Ovary (tissue), 7 donors: ENCODE measurements at regions not wholly inside any gene's neighbourhood (a gene's known extent, or its start where the extent isn't known, plus 50 kb on each side); places are given as distances from the start of the nearest gene placed in this dataset.
A peak's percentile ranks its signal among the peaks of the same experiment; 100 is the strongest.
"Not testable (repeated sequence)": the region's sequence is repeated elsewhere in the genome, so short reads cannot be mapped to it uniquely, and the experiment has no call there.

Experiments
- DNase-seq, 5 donors: peaks; one replicate each; pipeline ENCODE4 v3.0.0-alpha.2; 2019 to 2020
- H3K27ac ChIP-seq, 2 donors: fragments of 200-600 bp; one replicate each; pipeline versions ENCODE4 v1.5.1 to v1.8.0; 2019 to 2022
- H3K27me3 ChIP-seq: fragments of 200-600 bp; one replicate; pipeline ENCODE4 v1.8.0; 2022
- H3K36me3 ChIP-seq: fragments of 200-600 bp; sonication (generic); one replicate; pipeline ENCODE4 v1.5.1; 2019
- H3K4me1 ChIP-seq: one replicate; pipeline ENCODE4 v1.8.1; 2013; ENCODE audit warnings: mild to moderate bottlenecking, moderate library complexity; ENCODE audit not compliant: insufficient read depth
- H3K4me3 ChIP-seq: fragments of 200-600 bp; sonication (generic); one replicate; pipeline ENCODE4 v1.5.1; 2017
- H3K9me3 ChIP-seq, 2 donors: fragments of 200-600 bp in 1 of 2; sonication (generic) in 1 of 2; one replicate each; pipeline versions ENCODE4 v1.5.1 to v1.8.1; 2013 to 2019; ENCODE audit warnings: mild to moderate bottlenecking in 1 of 2, moderate library complexity in 1 of 2
- WGBS, 3 donors: extraction: QIAGEN DNeasy Blood & Tissue Kit in 1 of 3; methylation state at CpG; one replicate each; pipeline versions ENCODE4 v1.1.5 to v1.1.7; 2013 to 2017; 5-methylcytosine and 5-hydroxymethylcytosine counted together
- intact Hi-C, 4 donors: fragments of 100-400 bp; cut with DNase I; formaldehyde crosslinking; loops; one replicate each; pipeline versions ENCODE4 v1.11.0 to v1.15.1; 2022 to 2023
- donor health status: DM: no; HTN: no; CAD: no; lungs with moderate emphysema.
- donor health status: DM: no; HTN: no; CAD: no.
- donor health status: Bipolar disorder and iron deficiency.
- donor health status: DM: no; HTN: no; CAD: no.
- donor health status: DM: yes; HTN: yes; CAD: no.

- H3K9me3 ChIP-seq, intact Hi-C loops, H3K27ac ChIP-seq, H3K27me3 ChIP-seq, H3K4me3 ChIP-seq, H3K36me3 ChIP-seq, H3K4me1 ChIP-seq: not testable (repeated sequence)
- peak; percentile 75 to 90 (median 88) for DNase-seq
- 0 to 6% (median 2%) methylated on average over 6 to 14 of the region's 14 CpGs for WGBS, 3 donors
Measured at GRCh38 chr2:111267038-111267437, 146.3 kb downstream of the BCL2L11 start.

GRCh38 chr2:111269761-111270323, 149.1 kb downstream of the BCL2L11 start:
- H3K36me3 ChIP-seq, H3K27ac ChIP-seq, H3K27me3 ChIP-seq, intact Hi-C loops, DNase-seq, H3K9me3 ChIP-seq, H3K4me1 ChIP-seq, H3K4me3 ChIP-seq: not testable (repeated sequence)
- 100% methylated on average over 2 of the region's 4 CpGs; no CpG with 5 or more reads in 2 of the 3 donors for WGBS, 3 donors

- intact Hi-C loops: not testable (repeated sequence)
Measured at GRCh38 chr2:111270569-111270968, 149.9 kb downstream of the BCL2L11 start.

GRCh38 chr2:111271647-111272304, 151.1 kb downstream of the BCL2L11 start:
- H3K27ac ChIP-seq, H3K9me3 ChIP-seq, H3K36me3 ChIP-seq, DNase-seq, H3K27me3 ChIP-seq, intact Hi-C loops, H3K4me3 ChIP-seq, H3K4me1 ChIP-seq: not testable (repeated sequence)
- WGBS, 3 donors: 99 to 100% methylated on average over 3 to 5 of the region's 8 CpGs; no CpG with 5 or more reads in 1 of the 3 donors

More at GRCh38 chr2:111270569-111270968, 149.9 kb downstream of the BCL2L11 start:
- not testable (repeated sequence) for H3K4me3 ChIP-seq, DNase-seq, H3K4me1 ChIP-seq, H3K27me3 ChIP-seq, H3K9me3 ChIP-seq, H3K36me3 ChIP-seq, H3K27ac ChIP-seq
- WGBS, 3 donors: 80 to 87% methylated on average over 1 of the region's 3 CpGs; no CpG with 5 or more reads in 1 of the 3 donors

- intact Hi-C loops, H3K4me3 ChIP-seq, H3K4me1 ChIP-seq, DNase-seq, H3K36me3 ChIP-seq, H3K27me3 ChIP-seq, H3K9me3 ChIP-seq, H3K27ac ChIP-seq: not testable (repeated sequence)
- 74 to 92% (median 82%) methylated on average over 3 of the region's 7 CpGs for WGBS, 3 donors
Measured at GRCh38 chr2:111273007-111273406, 152.3 kb downstream of the BCL2L11 start.

- DNase-seq, H3K4me1 ChIP-seq, H3K27me3 ChIP-seq, H3K9me3 ChIP-seq, H3K27ac ChIP-seq, H3K36me3 ChIP-seq, H3K4me3 ChIP-seq, intact Hi-C loops: not testable (repeated sequence)
- WGBS, 3 donors: 72 to 84% (median 84%) methylated on average over 12 to 14 of the region's 15 CpGs
Measured at GRCh38 chr2:111275047-111275853, 154.5 kb downstream of the BCL2L11 start.

- H3K36me3 ChIP-seq, H3K27ac ChIP-seq, intact Hi-C loops, DNase-seq, H3K4me1 ChIP-seq, H3K4me3 ChIP-seq, H3K27me3 ChIP-seq, H3K9me3 ChIP-seq: not testable (repeated sequence)
- 88 to 100% (median 98%) methylated on average over 1 to 2 of the region's 3 CpGs for WGBS, 3 donors
Measured at GRCh38 chr2:111275854-111276171, 155.1 kb downstream of the BCL2L11 start.

GRCh38 chr2:111278133-111278532, 157.4 kb downstream of the BCL2L11 start:
- H3K4me1 ChIP-seq, H3K27me3 ChIP-seq, DNase-seq, H3K36me3 ChIP-seq, H3K9me3 ChIP-seq, H3K27ac ChIP-seq, intact Hi-C loops, H3K4me3 ChIP-seq: not testable (repeated sequence)
- 92 to 100% methylated on average over 2 to 3 of the region's 3 CpGs; no CpG with 5 or more reads in 1 of the 3 donors for WGBS, 3 donors

GRCh38 chr2:111280709-111281286, 160.1 kb downstream of the BCL2L11 start:
- H3K9me3 ChIP-seq, DNase-seq, intact Hi-C loops, H3K36me3 ChIP-seq, H3K4me3 ChIP-seq, H3K4me1 ChIP-seq, H3K27me3 ChIP-seq, H3K27ac ChIP-seq: not testable (repeated sequence)
- 98 to 100% methylated on average over 2 of the region's 6 CpGs; no CpG with 5 or more reads in 1 of the 3 donors for WGBS, 3 donors

- WGBS, 3 donors: no CpG with 5 or more reads among the region's 5 CpGs
- H3K4me3 ChIP-seq, H3K27ac ChIP-seq, H3K27me3 ChIP-seq, H3K4me1 ChIP-seq, DNase-seq, intact Hi-C loops, H3K9me3 ChIP-seq, H3K36me3 ChIP-seq: not testable (repeated sequence)
Measured at GRCh38 chr2:111282162-111282561, 161.4 kb downstream of the BCL2L11 start.

- H3K9me3 ChIP-seq, H3K36me3 ChIP-seq, H3K27me3 ChIP-seq, H3K4me3 ChIP-seq, intact Hi-C loops, H3K4me1 ChIP-seq, H3K27ac ChIP-seq, DNase-seq: not testable (repeated sequence)
- WGBS, 3 donors: 66 to 67% (median 67%) methylated on average over 6 to 7 of the region's 9 CpGs
Measured at GRCh38 chr2:111287646-111288568, 167.2 kb downstream of the BCL2L11 start.
